Heart right ventricle (tissue), 16 donors: ENCODE measurements at regions not wholly inside any gene's neighbourhood (a gene's known extent, or its start where the extent isn't known, plus 50 kb on each side); places are given as distances from the start of the nearest gene placed in this dataset.

Source experiments
- ATAC-seq, 8 donors: fragments of 200-7000 bp; cut with Tn5 transposase; one replicate each; pipeline ENCODE4 v1.9.1; 2020; ENCODE audit warnings: mild to moderate bottlenecking in 8 of 8, moderate library complexity in 8 of 8, moderate number of reproducible peaks in 1 of 8
- DNase-seq, 2 donors: peaks; one replicate each; pipeline ENCODE4 v3.0.0-alpha.2; 2020
- H3K27ac ChIP-seq, 10 donors: fragments of 200-600 bp; sonication (generic) in 2 of 10; one replicate each; pipeline versions ENCODE4 v1.5.0 to v1.8.0; 2020 to 2022; ENCODE audit warnings: mild to moderate bottlenecking in 3 of 10
- H3K27me3 ChIP-seq, 7 donors: fragments of 200-600 bp; one replicate each; pipeline ENCODE4 v1.8.0; 2021 to 2022; ENCODE audit warnings: mild to moderate bottlenecking in 2 of 7
- H3K36me3 ChIP-seq, 9 donors: fragments of 200-600 bp; sonication (generic) in 1 of 9; one replicate each; pipeline versions ENCODE4 v1.5.0 to v1.8.0; 2020 to 2022; ENCODE audit warnings: mild to moderate bottlenecking in 2 of 9
- H3K4me1 ChIP-seq, 9 donors: fragments of 200-600 bp; sonication (generic) in 1 of 9; one replicate each; pipeline versions ENCODE4 v1.5.0 to v1.8.0; 2020 to 2022; ENCODE audit warnings: mild to moderate bottlenecking in 4 of 9
- H3K4me3 ChIP-seq, 10 donors: fragments of 200-600 bp; sonication (generic) in 2 of 10; one replicate each; pipeline versions ENCODE4 v1.5.0 to v1.8.0; 2020 to 2022; ENCODE audit warnings: mild to moderate bottlenecking in 7 of 10, moderate library complexity in 2 of 10
- H3K9me3 ChIP-seq, 11 donors: fragments of 200-600 bp in 10 of 11; sonication (generic) in 2 of 11; one replicate each; pipeline versions ENCODE4 v1.5.0 to v1.8.0; 2013 to 2022; ENCODE audit warnings: mild to moderate bottlenecking in 2 of 11, control low read depth in 1 of 11, moderate library complexity in 1 of 11
- WGBS, 2 donors: extraction: QIAGEN DNeasy Blood & Tissue Kit; methylation state at CpG; one replicate each; pipeline ENCODE4 v1.1.7; 2013; ENCODE audit warnings: inconsistent platforms in 1 of 2; 5-methylcytosine and 5-hydroxymethylcytosine counted together
- intact Hi-C, 10 donors: fragments of 100-400 bp; cut with DNase I; formaldehyde crosslinking; loops; one replicate each; pipeline versions ENCODE4 v1.11.1 to v1.14.2; 2022
- TF ChIP-seq, protein P1 (sequence below), 9 donors: fragments of 200-600 bp; sonication (generic) in 2 of 9; IDR thresholded peaks; one replicate each; pipeline versions ENCODE4 v1.5.0 to v1.8.0; 2021 to 2022; ENCODE audit warnings: antibody characterized with exemption in 9 of 9, mild to moderate bottlenecking in 5 of 9, moderate library complexity in 1 of 9
- donor health status: Arrhythmogenic right ventricular cardiomyopathy.
- donor health status: ischemic (EF 13 %, LVEDD 7.1; RV severe dilation, severe dysfunction).
- donor health status: healthy with polysubstance abuse.
- donor health status: DM: no; HTN: yes; CAD: no.
- donor health status: DM: no; HTN: no; CAD: no.
- donor health status: ischemic (EF 25% LVEDD 6.9; RV normal size, moderate dysfunction).
- donor health status: ischemic (EF 25% LVEDD 5.7; RV mildly dilated, moderate dysfunction).
- donor health status: healthy.
- donor health status: DM: yes; HTN: yes; CAD: no.
- donor health status: Ischemic cardiomyopathy.
- donor health status: ischemic (EF 35%, LVEDD 5.7; RV mildly dilated, moderate dysfunction).
- donor health status: nonischemic (EF 11% LVEDD 7.7; RV severe dilation, severe dysfunction).
- donor health status: DM: yes; HTN: yes; CAD: no.
- donor health status: PGD.
- donor health status: ischemic (EF 29% LVEDD 5.4; RV normal size, mild dysfunction).
- donor health status: nonischemic (EF 23%, LVEDD 6.1; RV moderate dilation, normal function).

DNA sequence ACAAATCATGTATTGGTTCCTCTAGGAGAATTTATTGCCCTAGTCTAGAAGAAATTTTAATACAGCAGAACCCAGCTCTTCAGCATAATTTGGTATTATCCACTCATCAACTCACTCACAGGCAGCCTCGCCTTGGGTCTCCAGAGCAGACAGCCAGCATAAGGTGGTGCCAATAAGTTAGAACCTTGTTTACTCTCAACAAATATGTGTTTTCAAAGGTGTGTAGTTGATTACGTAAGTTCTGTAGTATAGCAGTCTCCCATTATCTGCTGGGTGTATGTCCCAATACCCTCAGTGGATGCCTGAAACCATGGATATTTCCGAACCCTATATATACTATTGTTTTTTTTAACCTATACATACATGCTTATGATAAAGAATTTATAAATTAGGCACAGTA, 522.5 kb upstream of the LRRN3 start:
- no peaks in the 10 kb centered on the region for H3K9me3 ChIP-seq
- H3K4me3 ChIP-seq: no peak overlapping the region
- H3K4me1 ChIP-seq: no peaks in the 10 kb centered on the region
- no peaks in the 10 kb centered on the region for H3K27me3 ChIP-seq
- DNase-seq (no peak), ATAC-seq (no peak)
- TF ChIP-seq, protein P1, sequence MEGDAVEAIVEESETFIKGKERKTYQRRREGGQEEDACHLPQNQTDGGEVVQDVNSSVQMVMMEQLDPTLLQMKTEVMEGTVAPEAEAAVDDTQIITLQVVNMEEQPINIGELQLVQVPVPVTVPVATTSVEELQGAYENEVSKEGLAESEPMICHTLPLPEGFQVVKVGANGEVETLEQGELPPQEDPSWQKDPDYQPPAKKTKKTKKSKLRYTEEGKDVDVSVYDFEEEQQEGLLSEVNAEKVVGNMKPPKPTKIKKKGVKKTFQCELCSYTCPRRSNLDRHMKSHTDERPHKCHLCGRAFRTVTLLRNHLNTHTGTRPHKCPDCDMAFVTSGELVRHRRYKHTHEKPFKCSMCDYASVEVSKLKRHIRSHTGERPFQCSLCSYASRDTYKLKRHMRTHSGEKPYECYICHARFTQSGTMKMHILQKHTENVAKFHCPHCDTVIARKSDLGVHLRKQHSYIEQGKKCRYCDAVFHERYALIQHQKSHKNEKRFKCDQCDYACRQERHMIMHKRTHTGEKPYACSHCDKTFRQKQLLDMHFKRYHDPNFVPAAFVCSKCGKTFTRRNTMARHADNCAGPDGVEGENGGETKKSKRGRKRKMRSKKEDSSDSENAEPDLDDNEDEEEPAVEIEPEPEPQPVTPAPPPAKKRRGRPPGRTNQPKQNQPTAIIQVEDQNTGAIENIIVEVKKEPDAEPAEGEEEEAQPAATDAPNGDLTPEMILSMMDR (IDR thresholded peaks at IDR 0.05): no peak
- no peak overlapping the region for H3K27ac ChIP-seq
- intact Hi-C loops: no loop called here
- 90 to 98% methylated on average over 3 of the region's 3 CpGs for WGBS, 2 donors
- no peaks in the 10 kb centered on the region for H3K36me3 ChIP-seq

DNA sequence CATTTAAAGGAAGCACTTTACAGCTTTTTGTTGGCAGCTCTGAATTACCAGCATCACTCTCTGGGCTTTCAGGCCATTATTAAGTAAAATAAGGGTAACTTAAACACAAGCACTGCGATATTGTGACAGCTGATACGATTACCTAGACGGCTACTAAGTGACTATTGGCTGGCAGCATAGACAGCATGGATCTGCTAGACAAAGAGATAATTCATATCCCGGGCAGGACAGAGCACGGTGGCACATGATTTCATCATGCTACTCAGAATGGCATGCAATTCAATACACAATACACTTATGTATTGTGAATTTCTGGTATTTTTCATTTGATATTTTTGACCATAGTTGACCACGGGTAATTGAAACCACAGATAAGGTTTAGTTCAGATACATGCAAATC, 522.0 kb upstream of the LRRN3 start:
- Histone ChIP-seq H3K36me3 (no peaks in the 10 kb centered on the region), H3K27me3 (no peaks in the 10 kb centered on the region), H3K27ac (no peak overlapping the region), H3K4me3 (no peak overlapping the region), H3K4me1 (no peaks in the 10 kb centered on the region), H3K9me3 (no peaks in the 10 kb centered on the region)
- 83 to 84% methylated on average over 6 of the region's 6 CpGs for whole genome bisulfite sequencing, 2 donors
- intact Hi-C loops: no loop called here
- DNase-seq (no peak), ATAC-seq (no peak)
- TF ChIP-seq, protein P1 (IDR thresholded peaks at IDR 0.05): no peak

GRCh38 chr7:110569486-110570205, 521.3 kb upstream of the LRRN3 start:
- Histone ChIP-seq H3K27ac (no peak overlapping the region), H3K9me3 (no peaks in the 10 kb centered on the region), H3K36me3 (no peaks in the 10 kb centered on the region), H3K4me1 (no peaks in the 10 kb centered on the region), H3K4me3 (no peak overlapping the region), H3K27me3 (no peaks in the 10 kb centered on the region)
- intact Hi-C loops: no loop called here
- ATAC-seq (no peak), DNase-seq (no peak)
- TF ChIP-seq, protein P1 (IDR thresholded peaks at IDR 0.05): no peak
- 48 to 52% methylated on average over 6 of the region's 6 CpGs for WGBS, 2 donors

- TF ChIP-seq, protein P1 (IDR thresholded peaks at IDR 0.05): no peak
- intact Hi-C loops: no loop called here
- Histone ChIP-seq H3K27ac (no peak overlapping the region), H3K9me3 (no peaks in the 10 kb centered on the region), H3K4me3 (no peak overlapping the region), H3K27me3 (no peaks in the 10 kb centered on the region), H3K36me3 (no peaks in the 10 kb centered on the region), H3K4me1 (no peaks in the 10 kb centered on the region)
- DNase-seq (no peak), ATAC-seq (no peak)
- 60 to 68% methylated on average over 6 of the region's 6 CpGs for WGBS, 2 donors
Observed at GRCh38 chr7:110573862-110574528, 516.9 kb upstream of the LRRN3 start.
